OCI-LY3 (cell line): ENCODE measurements at regions not wholly inside any gene's neighbourhood (a gene's known extent, or its start where the extent isn't known, plus 50 kb on each side); places are given as distances from the start of the nearest gene placed in this dataset.

Source experiments
- H2AFZ ChIP-seq: fragments of 200-600, 300-600 bp; shearing (Covaris generic); 2 replicates; pipeline ENCODE4 v1.6.0; 2014; ENCODE audit warnings: antibody characterized with exemption, low read depth, low read length
- H3K27ac ChIP-seq: fragments of 200-600, 300-600 bp; sonication (generic); 2 replicates; pipeline ENCODE4 v1.5.1; 2014; ENCODE audit warnings: mild to moderate bottlenecking, low read length, moderate library complexity, mixed read lengths
- H3K27me3 ChIP-seq: fragments of 200-600, 300-600 bp; sonication (generic); 2 replicates; pipeline ENCODE4 v1.6.1; 2014; ENCODE audit warnings: low read depth, low read length, mixed read lengths
- H3K36me3 ChIP-seq: fragments of 200-600, 300-600 bp; sonication (generic); replicated peaks from 2 replicates; pipeline ENCODE3; 2014; ENCODE audit warnings: low read depth, low read length, mixed read lengths
- H3K4me1 ChIP-seq: fragments of 300-600, 200-600 bp; sonication (generic); 2 replicates; pipeline ENCODE4 v1.6.1; 2014; ENCODE audit warnings: low read length, mixed read lengths
- H3K4me2 ChIP-seq: fragments of 200-600, 300-600 bp; sonication (generic); 2 replicates; pipeline ENCODE4 v1.6.1; 2014; ENCODE audit warnings: low read length, mixed read lengths
- H3K4me3 ChIP-seq: fragments of 300-600, 200-600 bp; sonication (generic); 2 replicates; pipeline ENCODE4 v1.5.1; 2014; ENCODE audit warnings: antibody characterized with exemption, mild to moderate bottlenecking, low read length, moderate library complexity
- H3K79me2 ChIP-seq: fragments of 300-600, 200-600 bp; shearing (Covaris generic); 2 replicates; pipeline ENCODE4 v1.6.1; 2014; ENCODE audit warnings: mild to moderate bottlenecking, low read length, mixed read lengths
- H3K9ac ChIP-seq: fragments of 300-600, 200-600 bp; shearing (Covaris generic); 2 replicates; pipeline ENCODE4 v1.6.0; 2014; ENCODE audit warnings: mild to moderate bottlenecking, low read length, moderate library complexity
- H3K9me3 ChIP-seq: fragments of 200-600, 300-600 bp; shearing (Covaris generic); 2 replicates; pipeline ENCODE4 v1.6.1; 2014; ENCODE audit warnings: low read length, mixed read lengths; ENCODE audit not compliant: insufficient read depth
- H4K20me1 ChIP-seq: fragments of 200-600, 300-600 bp; sonication (generic); 2 replicates; pipeline ENCODE4 v1.6.1; 2016; ENCODE audit warnings: low read length, mixed read lengths; ENCODE audit not compliant: insufficient read depth
- CTCF ChIP-seq: fragments of 200-600, 300-600 bp; sonication (generic); IDR thresholded peaks from 2 replicates; pipeline ENCODE4 v1.5.1; 2014; ENCODE audit warnings: antibody characterized with exemption, low read length, low read depth
- EZH2phosphoT487 ChIP-seq: fragments of 200-600 bp; shearing (Covaris generic); IDR thresholded peaks from 2 replicates; pipeline ENCODE4 v1.6.1; 2018; ENCODE audit warnings: antibody characterized with exemption, mixed run types, low read depth

- no peak overlapping the region for H2AFZ ChIP-seq
- H3K36me3 ChIP-seq: no peaks in the 10 kb centered on the region
- H3K4me1 ChIP-seq: no peaks in the 10 kb centered on the region
- no peaks in the 10 kb centered on the region for H4K20me1 ChIP-seq
- H3K27me3 ChIP-seq: no peaks in the 10 kb centered on the region
- no peak overlapping the region for H3K4me3 ChIP-seq
- TF ChIP-seq EZH2phosphoT487 (no peak), CTCF (no peak)
- H3K4me2 ChIP-seq: no peak overlapping the region
- H3K9ac ChIP-seq: no peak overlapping the region
- H3K27ac ChIP-seq: no peak overlapping the region
- no peaks in the 10 kb centered on the region for H3K79me2 ChIP-seq
- H3K9me3 ChIP-seq: no peaks in the 10 kb centered on the region
Observed at GRCh38 chr22:49433717-49434611, 393.7 kb downstream of the BRD1 start.

- Histone ChIP-seq H3K36me3 (no peaks in the 10 kb centered on the region), H3K27me3 (no peaks in the 10 kb centered on the region), H3K9me3 (no peaks in the 10 kb centered on the region), H3K4me1 (no peaks in the 10 kb centered on the region), H2AFZ (no peak overlapping the region), H3K9ac (no peak overlapping the region), H3K4me3 (no peak overlapping the region), H3K4me2 (no peak overlapping the region), H3K27ac (no peak overlapping the region), H3K79me2 (no peaks in the 10 kb centered on the region), H4K20me1 (no peaks in the 10 kb centered on the region)
- TF ChIP-seq CTCF (no peak), EZH2phosphoT487 (no peak)
Observed at GRCh38 chr22:49432897-49433443, 394.7 kb downstream of the BRD1 start.

GRCh38 chr22:49432211-49432896 lies 395.3 kb downstream of the BRD1 start:
- TF ChIP-seq EZH2phosphoT487 (no peak), CTCF (no peak)
- Histone ChIP-seq H3K9ac (no peak overlapping the region), H3K27me3 (no peaks in the 10 kb centered on the region), H2AFZ (no peak overlapping the region), H3K9me3 (no peaks in the 10 kb centered on the region), H3K4me3 (no peak overlapping the region), H3K36me3 (no peaks in the 10 kb centered on the region), H3K4me1 (no peaks in the 10 kb centered on the region), H3K27ac (no peak overlapping the region), H3K79me2 (no peaks in the 10 kb centered on the region), H3K4me2 (no peak overlapping the region), H4K20me1 (no peaks in the 10 kb centered on the region)

- no peaks in the 10 kb centered on the region for H3K9me3 ChIP-seq
- TF ChIP-seq EZH2phosphoT487: no peak
- H2AFZ ChIP-seq: no peak overlapping the region
- no peaks in the 10 kb centered on the region for H3K79me2 ChIP-seq
- H3K36me3 ChIP-seq: no peaks in the 10 kb centered on the region
- H3K27me3 ChIP-seq: no peaks in the 10 kb centered on the region
- H3K27ac ChIP-seq: no peak overlapping the region
- H3K9ac ChIP-seq: no peak overlapping the region
- H4K20me1 ChIP-seq: no peaks in the 10 kb centered on the region
- H3K4me2 ChIP-seq: no peak overlapping the region
- no peak overlapping the region for H3K4me3 ChIP-seq
- no peaks in the 10 kb centered on the region for H3K4me1 ChIP-seq
Observed at GRCh38 chr22:49431551-49431950, 396.1 kb downstream of the BRD1 start.
